CD4-positive, alpha-beta T cell treated with Interleukin-6 for 4 hours (primary cell): ENCODE measurements at regions not wholly inside any gene's neighbourhood (a gene's known extent, or its start where the extent isn't known, plus 50 kb on each side); places are given as distances from the start of the nearest gene placed in this dataset.
"Not testable (repeated sequence)": the region's sequence is repeated elsewhere in the genome, so short reads cannot be mapped to it uniquely, and the experiment has no call there.

Source experiments
- DNase-seq: peaks from one replicate; pipeline ENCODE4 v3.0.0-alpha.2; 2020; ENCODE audit warnings: mixed read lengths

GRCh38 chr3:70620956-70621355 lies 308.5 kb upstream of the MDFIC2 start:
- DNase-seq = no peak

- DNase-seq = no peak
These were observed 307.9 kb upstream of the MDFIC2 start for GRCh38 chr3:70620367-70620766.

- DNase-seq = no peak
These were observed 305.7 kb upstream of the MDFIC2 start for GRCh38 chr3:70618151-70618550.

GRCh38 chr3:70617349-70617748 lies 304.9 kb upstream of the MDFIC2 start:
- DNase-seq = not testable (repeated sequence)

- DNase-seq = no peak
These were observed 302.8 kb upstream of the MDFIC2 start for GRCh38 chr3:70615286-70615685.

- no peak for DNase-seq
These were observed 301.7 kb upstream of the MDFIC2 start for GRCh38 chr3:70614111-70614510.

- DNase-seq = no peak
These were observed 300.5 kb upstream of the MDFIC2 start for GRCh38 chr3:70612920-70613319.

- DNase-seq = not testable (repeated sequence)
These were observed 299.3 kb upstream of the MDFIC2 start for GRCh38 chr3:70611667-70612277.

- DNase-seq = no peak
These were observed 296.0 kb upstream of the MDFIC2 start for GRCh38 chr3:70608434-70608833.

- DNase-seq = no peak
These were observed 295.0 kb upstream of the MDFIC2 start for GRCh38 chr3:70607469-70607868.

GRCh38 chr3:70606018-70606417 lies 293.6 kb upstream of the MDFIC2 start:
- no peak for DNase-seq

GRCh38 chr3:70603103-70603502 lies 290.7 kb upstream of the MDFIC2 start:
- no peak for DNase-seq

- no peak for DNase-seq
These were observed 284.9 kb upstream of the MDFIC2 start for GRCh38 chr3:70597312-70597711.

GRCh38 chr3:70583682-70584081 lies 271.2 kb upstream of the MDFIC2 start:
- no peak for DNase-seq

- DNase-seq = no peak
These were observed 270.4 kb upstream of the MDFIC2 start for GRCh38 chr3:70582803-70583202.

GRCh38 chr3:70580021-70580420 lies 267.6 kb upstream of the MDFIC2 start:
- no peak for DNase-seq

GRCh38 chr3:70571696-70572095 lies 259.3 kb upstream of the MDFIC2 start:
- DNase-seq = no peak

GRCh38 chr3:70570584-70570983 lies 258.1 kb upstream of the MDFIC2 start:
- no peak for DNase-seq

GRCh38 chr3:70568626-70569025 lies 256.2 kb upstream of the MDFIC2 start:
- DNase-seq = no peak

- DNase-seq = no peak
These were observed 253.4 kb upstream of the MDFIC2 start for GRCh38 chr3:70565861-70566260.

GRCh38 chr3:70564552-70564951 lies 252.1 kb upstream of the MDFIC2 start:
- no peak for DNase-seq

GRCh38 chr3:70561796-70562195 lies 249.4 kb upstream of the MDFIC2 start:
- no peak for DNase-seq

GRCh38 chr3:70558956-70559355 lies 246.5 kb upstream of the MDFIC2 start:
- DNase-seq = no peak

GRCh38 chr3:70557976-70558375 lies 245.5 kb upstream of the MDFIC2 start:
- no peak for DNase-seq

- no peak for DNase-seq
These were observed 243.6 kb upstream of the MDFIC2 start for GRCh38 chr3:70556056-70556455.

- DNase-seq = no peak
These were observed 241.7 kb upstream of the MDFIC2 start for GRCh38 chr3:70554170-70554569.
